ENCODE measurements at regions not wholly inside any gene's neighbourhood (a gene's known extent, or its start where the extent isn't known, plus 50 kb on each side); places are given as distances from the start of the nearest gene placed in this dataset.
"Not testable (repeated sequence)": the region's sequence is repeated elsewhere in the genome, so short reads cannot be mapped to it uniquely, and the experiment has no call there.

DNA sequence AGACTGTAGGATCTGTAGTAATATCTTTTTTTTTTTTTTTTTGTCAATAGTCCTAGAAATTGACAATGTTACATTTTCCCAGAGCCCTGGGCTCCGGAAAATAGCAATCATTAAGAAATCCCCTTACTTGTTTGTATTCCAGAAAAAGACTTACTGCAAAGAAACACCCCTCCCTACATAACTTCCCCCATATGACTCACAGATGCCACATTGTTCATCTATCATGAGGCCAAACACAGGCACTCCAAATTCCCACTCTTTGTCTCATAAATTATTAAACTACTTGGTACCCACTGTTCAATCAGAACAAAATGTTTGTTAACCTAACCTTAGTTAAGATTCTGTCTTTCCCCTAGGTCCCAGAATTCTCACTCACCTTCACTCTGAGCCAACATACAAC, 53.5 kb downstream of the TEX51 start:
- no peak for DNase-seq (ENCODE audit: low read depth)

DNA sequence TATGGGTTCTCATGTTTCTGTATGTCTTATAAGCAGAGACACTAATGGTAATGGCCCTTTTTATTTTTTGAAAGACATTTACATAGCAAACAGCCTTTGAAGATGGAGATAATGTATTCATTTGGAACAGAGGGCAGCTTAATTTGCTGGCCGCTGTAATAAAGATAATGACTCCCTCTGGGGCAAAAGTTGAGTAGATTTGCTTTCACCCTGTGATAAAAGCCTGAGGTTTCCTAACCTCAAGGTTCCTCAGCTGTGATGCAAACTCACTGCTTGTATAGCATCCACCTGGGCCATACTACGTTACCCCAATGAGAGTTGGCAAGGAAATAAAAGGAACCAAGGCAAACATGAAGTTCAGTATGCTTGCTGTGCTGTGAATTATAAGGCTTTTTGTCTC, 54.8 kb downstream of the TEX51 start:
- DNase-seq (ENCODE audit: low read depth), result no peak

DNA sequence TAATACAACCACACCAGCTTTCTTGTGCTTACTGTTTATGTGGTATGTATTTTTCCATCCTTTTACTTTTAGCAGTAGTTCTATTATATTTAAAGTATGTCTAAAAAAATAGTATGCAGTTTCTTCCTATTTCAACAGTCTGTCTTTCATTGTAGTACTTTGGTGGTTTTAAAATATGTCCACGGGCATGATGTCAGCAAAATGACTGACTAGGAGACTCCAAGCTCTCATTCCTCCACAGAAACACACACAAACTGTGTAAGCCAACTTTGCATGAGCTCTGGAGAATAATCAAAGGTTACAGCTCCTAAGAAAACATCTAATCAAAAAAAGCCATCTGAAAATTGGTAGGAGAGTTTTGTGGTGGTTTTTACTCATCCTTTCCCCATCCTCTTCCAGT, 56.1 kb downstream of the TEX51 start:
- no peak for DNase-seq (ENCODE audit: low read depth)

DNA sequence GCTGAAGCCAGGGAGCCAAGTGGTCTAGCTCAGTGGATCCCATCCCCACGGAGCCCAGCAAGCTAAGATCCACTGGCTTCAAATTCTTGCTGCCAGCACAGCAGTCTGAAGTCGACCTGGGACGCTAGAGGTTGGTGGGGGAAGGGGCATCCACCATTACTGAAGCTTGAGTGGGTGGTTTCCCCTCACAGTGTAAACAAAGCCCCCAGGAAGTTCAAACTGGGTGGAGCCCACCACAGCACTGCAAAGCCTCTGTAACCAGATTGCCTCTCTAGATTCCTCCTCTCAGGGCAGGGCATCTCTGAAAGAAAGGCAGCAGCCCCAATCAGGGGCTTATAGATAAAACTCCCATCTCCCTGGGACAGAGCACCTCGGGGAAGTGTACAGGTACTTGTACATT, 58.1 kb downstream of the TEX51 start:
- not testable (repeated sequence) for DNase-seq (ENCODE audit: low read depth)

DNA sequence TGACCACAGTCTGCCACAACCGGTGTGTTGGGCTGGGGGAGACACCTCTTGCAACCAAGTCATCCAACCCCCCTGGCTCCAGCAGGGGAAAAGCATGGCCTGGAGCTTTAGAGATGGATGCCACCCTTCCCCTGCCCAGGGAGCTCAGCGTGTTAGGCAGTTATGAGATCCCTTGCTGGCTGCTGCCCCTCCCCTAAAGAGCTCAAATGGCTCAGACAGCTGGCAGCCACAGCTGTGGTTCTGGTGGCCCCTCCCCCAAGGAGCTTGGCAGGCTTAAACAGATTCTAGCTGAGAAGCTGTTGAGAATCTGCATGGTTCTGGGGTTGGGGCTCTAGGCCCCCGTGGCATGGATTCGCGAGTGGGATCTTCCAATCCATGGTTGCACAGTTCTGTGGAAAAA, 64.7 kb downstream of the TEX51 start:
- DNase-seq (ENCODE audit: low read depth), result no peak

DNA sequence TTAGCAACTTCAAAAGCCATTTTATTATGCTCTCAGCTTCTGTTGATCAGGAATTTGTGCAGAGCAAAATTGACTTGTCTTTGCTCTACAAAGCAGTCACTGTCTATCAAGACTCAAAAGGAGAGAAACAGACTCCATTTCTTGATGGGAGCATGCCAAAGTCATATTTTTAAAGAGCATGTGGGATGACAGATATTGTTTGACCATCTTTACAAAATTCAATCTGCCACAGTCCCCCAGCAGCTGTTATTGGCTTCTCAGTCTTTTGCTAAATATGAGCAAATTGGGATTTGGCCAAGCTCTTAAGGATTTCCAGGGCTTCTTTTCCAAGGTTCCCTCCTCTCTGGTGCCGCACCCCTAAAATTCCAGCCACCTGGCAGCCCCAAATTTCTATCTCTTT, 67.9 kb downstream of the TEX51 start:
- DNase-seq (ENCODE audit: low read depth), result no peak

DNA sequence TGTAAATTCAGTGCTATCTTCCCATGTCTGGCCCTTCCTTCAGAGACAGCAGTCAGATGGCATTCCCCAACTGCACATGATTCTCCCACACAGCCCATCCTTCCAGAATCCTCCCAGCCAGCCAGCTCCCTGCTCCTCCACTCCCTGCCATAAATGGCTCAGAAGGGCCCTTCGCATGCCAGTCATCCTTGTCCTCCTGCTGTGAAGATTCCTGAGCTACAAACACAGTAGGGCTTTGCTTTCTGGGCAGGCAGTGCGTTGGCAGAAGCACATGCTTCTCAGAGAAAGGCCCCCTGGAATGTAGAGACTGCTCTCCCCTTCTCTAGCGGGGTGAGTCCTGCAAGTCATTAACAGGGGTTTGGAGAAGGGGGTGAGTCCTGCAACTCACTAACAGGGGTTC, 71.9 kb downstream of the TEX51 start:
- DNase-seq (ENCODE audit: low read depth), result no peak

DNA sequence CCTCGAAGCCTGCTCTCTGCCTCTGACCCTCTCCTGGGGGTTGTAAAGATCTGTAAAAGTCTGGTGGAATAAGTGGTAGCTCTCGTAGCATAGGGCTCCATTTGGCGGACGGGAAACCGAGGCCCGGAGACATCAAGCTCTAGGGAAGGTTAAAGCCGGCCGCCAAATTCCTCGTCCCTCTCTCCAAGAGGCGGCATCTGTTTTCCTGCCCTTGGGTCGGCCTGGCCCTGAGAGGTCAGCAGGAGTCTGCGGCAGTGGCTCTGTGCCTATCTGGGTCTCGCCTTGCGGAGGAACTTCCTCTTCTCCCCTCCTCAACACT, 72.4 kb downstream of the TEX51 start:
- no peak for DNase-seq (ENCODE audit: low read depth)

DNA sequence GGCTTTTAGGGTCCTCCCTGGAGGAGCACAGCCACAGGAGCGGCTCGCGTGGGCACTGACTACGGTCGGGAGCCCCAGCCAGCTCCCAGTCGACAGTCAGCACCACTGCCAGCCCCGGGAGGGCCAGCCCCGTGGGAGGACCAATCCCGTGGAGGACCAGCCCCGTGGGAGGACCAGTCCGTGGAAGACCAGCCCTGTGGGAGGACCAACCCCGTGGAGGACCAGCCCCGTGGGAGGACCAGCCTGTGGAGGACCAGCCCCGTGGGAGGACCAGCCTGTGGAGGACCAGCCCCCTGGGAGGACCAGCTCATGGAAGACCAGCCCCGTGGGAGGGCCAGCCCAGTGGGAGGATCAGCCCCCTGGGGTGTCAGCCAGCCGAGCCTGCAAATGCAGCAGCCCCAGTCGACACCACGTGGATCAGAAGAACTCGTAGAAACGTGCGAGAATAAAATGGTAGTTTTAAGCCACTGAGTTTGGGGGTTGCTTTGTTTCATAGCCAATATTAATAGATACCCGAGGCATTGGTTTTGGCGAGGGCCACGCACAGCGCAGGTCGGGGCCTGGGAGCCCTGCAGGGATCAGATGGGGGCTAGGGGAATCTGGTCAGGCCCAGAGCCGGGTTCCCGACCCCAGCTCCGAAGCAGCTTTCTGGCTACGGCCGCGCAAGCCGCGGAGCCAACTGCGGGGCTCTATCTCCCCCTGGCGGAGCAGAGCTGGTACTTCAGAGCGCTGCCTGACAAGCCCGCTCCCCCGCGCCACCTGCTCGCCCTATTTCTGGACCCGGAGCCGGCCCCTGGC, 73.0 kb downstream of the TEX51 start:
- DNase-seq (ENCODE audit: low read depth), result peak; percentile 36

DNA sequence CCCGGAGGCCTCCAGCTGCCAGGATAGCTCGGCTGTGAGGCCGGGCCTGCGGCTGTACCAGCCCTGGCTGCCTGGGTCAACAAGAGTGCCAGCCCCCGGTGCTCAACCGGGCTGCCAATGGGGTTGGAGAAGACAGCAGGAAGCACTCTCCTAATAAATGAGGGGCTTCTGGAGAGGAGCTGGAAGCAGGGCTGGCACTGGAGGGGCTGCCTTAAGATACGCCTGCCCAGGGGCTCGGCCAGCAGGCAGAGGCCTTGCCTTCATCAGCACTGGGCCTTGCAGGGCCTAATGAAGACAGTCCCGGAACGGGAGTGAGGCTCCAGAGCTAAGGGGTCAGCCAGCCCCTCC, 73.6 kb downstream of the TEX51 start:
- DNase-seq (ENCODE audit: low read depth), result no peak

DNA sequence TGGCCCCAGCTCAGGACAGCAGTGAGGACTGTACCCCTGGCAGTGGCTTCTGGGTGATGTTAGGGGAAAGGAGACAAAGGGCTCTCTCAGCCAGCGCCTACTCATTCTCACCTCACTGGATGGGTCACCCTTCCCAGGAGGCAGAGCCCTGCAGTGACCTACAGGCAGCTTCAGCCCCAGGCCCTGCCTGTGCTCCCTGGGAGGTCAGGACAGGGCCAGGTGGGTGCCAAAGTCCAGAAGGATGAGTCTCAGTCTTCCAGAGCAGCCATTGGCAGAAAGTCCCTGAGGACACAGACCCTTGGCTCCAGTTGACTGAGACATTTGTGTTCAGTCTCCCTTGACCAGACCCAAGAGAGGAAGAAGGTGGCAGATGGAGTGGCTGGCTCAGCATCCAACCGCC, 75.1 kb downstream of the TEX51 start:
- no peak for DNase-seq (ENCODE audit: low read depth)

DNA sequence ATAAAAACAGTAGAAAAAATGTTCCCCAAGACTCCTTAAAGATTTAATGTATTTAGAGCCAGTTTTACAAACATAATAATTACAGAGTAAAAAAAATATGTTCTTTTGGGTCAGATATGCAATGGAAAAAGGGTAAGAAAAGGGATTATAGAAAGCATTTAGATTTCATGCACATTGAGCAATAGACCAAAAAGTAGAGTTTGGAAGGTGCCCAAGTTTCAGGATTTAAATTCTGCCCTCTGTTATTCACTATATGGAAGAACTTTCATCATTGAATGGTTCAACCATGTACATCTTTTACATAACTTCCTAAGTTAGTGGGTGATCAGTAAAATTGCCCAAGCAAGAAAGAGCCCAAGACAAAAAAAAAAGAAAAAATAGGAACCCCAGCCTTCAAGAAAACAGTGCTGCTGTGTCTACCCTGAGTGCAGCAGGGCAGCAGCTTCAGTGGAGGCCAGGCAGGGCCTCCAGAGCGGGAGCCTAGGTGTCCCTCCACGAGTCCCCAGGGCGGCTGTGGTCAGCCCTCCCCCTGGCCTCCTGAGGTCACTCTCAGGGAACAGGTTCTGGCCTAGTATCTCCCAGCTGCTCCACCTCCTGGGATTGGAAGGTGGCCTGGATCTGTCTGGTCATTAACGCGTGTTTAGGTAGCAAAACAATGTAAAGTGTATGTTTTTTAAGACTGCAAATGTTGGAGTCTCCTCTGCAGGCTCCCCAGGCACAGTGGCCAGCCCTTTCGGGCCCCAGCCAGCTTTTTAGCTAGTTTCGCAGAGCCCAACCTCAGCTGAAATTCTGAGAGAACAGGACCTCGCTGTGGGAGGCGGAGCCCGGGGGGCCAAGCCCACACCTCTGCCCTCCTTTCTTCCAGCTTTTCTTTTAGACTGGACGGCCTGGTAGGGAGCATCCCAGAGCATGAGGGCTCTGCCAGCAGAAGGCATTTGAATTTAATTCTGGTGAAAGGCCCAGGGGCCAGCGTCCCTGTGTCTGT, 77.3 kb downstream of the TEX51 start:
- DNase-seq (ENCODE audit: low read depth), result no peak

DNA sequence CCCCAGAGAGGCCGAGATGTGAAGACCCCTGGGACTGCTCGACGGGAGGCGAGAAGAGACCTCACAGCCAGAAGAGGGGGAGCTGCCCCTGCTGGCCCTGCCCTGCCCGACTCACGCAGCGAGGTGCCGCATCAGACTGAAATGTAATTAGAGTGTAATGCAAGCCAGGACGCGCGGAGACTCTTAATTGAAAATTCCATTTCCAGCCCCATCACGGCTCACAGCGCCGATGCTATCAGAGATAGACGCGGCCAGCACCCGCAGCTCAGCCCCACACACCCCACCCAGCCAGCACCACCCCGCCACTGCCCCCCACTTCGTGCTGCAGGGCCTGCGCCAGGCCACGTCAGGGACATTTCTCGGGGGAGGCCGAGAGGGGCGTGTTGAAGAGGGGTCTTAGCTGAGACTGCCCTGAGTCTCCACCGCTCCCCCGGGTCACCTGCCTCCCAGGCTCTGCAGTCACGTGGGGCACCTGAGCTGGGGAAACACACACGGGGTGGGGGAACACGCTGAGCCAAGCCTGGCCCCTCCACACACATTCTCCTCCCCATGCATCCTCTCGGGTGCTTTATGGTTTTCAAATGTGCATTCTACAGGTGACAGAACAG, 78.1 kb downstream of the TEX51 start:
- DNase-seq (ENCODE audit: low read depth), result no peak

DNA sequence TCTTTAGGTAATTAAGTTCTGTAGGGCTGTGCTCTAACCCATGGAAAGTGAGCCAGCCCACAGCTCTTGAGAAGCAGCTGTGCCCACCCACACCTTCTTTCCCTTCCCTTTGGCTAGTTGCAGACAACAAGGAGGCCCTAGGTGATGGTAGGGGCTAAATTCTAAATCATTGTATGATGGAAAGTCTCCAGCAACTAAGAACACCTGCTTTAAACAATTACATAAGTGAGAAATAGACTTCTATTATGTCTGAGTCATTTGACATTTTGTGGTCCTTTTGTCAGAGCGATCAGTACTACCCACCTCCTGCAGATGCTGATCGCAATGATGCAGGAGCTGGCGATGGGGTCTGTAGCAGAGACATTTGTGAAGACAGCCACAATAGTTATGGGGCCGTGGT, 79.6 kb downstream of the TEX51 start:
- no peak for DNase-seq (ENCODE audit: low read depth)

DNA sequence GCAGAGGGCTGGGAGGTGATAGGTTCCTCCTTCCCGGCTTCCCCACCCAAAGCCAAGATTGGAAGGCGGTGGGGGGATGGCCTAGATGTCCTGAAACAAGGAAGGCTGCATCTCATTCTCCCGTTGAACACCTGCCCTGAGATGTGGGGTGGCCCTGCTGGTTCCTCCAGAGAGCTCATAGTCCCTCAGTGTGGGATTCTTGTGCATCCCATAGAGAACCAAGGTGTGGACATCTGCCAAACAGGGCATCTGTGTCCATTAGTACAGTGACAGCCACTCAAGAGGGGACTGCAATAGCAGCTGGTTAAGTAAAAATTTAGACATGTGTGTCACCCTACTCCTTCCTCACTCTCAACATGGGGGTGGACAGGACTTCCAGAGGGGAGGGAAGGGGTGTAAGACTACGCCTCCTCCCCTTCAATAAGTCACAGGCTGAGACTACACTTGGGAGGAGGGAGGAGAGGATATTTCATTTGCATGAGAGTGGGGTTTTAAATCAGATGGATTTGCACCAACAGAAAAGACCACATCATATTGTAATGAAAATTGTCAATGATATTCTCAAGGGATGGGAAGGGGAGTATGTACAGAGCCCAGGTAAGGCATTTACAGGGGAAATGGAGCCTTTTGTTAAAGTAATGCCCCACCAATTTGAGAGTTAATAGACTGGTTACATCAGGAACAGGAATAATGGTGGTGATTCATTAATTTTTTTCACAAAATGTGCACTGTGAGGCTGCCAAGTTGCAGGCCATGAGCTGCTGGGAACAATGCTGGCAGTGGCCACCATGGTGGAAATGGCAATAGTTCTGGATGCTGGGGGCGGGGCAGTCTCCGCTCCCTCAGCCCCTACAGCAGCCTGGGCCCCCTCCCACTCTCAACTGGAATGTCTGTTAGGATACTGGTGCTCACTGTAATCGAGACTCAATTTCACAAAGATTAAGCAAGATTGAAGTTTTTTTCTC, 80.6 kb downstream of the TEX51 start:
- DNase-seq (ENCODE audit: low read depth), result no peak

DNA sequence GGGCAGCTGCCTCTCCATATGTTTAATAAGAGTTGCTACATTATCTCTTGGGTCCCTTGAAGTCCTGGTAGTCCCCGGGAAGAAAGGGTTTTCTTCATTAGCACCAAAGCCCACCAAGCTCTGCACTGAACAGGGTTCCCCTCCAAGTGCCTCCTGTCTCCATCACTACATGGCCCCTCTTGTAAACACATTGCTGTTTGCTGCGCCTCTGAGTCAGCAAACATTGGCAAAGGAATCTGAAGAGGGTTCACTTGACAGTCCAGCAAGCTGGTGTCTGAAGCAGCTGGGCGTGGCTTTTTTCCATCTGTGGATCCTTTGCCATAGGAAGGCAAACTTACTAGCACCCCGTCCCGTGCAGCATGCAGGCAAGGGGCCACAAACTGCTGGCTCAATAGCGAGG, 82.8 kb downstream of the TEX51 start:
- no peak for DNase-seq (ENCODE audit: low read depth)

DNA sequence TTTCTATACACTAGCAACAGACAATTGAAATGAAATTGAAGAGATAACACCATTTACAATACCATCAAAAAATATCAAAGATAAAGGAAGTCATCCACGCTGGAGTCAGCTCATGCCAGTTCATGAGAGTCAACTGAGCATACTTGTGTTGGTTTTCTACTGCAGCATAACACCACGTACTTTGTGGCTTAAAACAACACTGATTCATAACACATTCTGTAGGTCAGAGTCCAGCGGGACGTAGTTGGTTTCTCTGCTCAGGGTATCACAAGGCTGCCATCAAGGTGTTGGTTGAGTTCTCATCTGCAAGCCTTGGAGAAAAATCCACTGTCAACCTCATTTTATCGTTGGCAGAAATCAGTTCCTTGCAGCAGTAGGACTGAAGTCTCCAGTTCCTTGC, 84.2 kb downstream of the TEX51 start:
- no peak for DNase-seq (ENCODE audit: low read depth)

DNA sequence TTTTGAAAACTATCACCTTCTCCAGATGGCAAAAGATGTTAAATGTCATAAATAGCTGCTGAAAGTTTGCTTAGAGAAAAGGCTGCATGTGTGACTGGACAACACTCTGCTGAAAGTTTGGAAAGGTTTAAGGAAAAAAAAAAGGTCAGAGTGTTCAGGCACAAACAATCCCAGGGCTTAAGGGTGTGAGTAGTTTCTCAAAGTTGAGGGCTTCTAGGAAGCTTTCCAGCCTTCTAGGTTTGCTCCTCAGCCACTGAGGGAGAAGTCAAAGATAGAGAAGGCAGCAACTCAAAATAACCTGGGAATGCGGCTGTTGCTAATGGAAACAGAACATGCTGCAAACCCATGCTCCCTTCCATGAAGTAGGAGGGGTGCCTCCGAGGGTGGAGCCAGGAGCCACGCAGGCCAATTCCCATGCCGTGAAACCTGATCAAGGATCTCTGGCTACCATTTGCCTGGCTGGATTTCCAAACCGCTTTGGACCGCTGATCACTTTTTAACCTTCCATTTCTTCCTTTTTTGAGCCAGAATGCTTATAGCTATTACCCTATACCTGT, 88.0 kb downstream of the TEX51 start:
- no peak for DNase-seq (ENCODE audit: low read depth)

DNA sequence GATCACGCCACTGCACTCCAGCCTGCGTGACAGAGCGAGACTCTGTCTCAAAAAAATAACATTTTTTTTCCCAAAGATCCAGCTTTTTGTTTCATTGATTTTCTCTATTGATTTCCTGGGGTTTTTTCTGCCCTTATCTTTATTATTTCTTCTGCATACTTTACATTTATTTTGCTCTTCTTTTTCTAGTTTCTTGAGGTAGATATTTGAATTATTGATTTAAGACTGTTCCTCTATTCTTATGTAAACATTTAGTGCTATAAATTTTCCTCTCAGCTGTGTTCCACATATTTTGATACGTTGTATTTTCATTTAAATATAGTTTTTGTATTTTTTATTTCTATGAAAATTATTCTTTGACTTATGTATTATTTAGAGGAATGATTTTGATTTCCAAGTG, 89.8 kb downstream of the TEX51 start:
- no peak for DNase-seq (ENCODE audit: low read depth)

DNA sequence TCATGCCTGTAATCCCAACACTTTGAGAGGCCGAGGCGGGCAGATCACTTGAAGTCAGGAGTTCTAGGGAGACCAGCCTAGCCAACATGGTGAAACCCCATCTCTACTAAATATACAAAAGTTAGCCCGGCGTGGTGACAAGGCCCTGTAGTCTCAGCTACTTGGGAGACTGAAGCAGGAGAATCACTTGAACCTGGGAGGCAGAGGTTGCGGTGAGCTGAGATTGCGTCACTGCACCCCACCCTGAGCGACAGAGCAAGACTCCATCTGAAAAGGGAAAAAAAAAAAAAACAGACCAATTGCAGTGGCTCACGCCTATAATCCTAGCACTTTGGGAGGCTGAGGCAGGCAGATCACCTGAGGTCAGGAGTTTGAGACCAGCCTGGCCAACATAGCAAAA, 90.4 kb downstream of the TEX51 start:
- DNase-seq (ENCODE audit: low read depth), result not testable (repeated sequence)

DNA sequence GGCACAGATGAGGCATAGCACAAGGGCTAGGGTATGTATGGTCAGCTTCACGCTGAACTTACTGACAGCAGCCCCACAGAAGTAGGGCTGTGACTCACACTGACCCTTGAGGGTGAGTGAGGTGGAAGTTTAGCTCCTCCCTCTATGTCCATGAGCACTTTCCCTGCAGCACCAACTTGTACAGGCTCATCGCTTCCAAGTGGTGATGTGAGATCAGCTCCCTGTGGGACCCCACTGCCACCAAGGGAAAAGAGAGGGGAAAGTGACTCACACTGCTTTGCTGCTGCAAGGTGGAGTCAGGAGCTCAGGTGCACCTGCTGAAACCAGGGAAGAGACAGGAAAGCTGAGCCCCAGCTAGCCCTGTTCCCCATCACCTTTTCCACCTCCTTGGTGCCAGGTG, 91.5 kb downstream of the TEX51 start:
- DNase-seq (ENCODE audit: low read depth), result no peak
